ENCODE measurements at regions not wholly inside any gene's neighbourhood (a gene's known extent, or its start where the extent isn't known, plus 50 kb on each side); places are given as distances from the start of the nearest gene placed in this dataset.

- no peak for DNase-seq
- no peaks in the 10 kb centered on the region for H3K9me3 ChIP-seq (ENCODE audit: control insufficient read depth, low read depth, low read length)
- H3K36me3 ChIP-seq (ENCODE audit: control insufficient read depth, insufficient read depth, low read length) = no peaks in the 10 kb centered on the region
- H3K27ac ChIP-seq (ENCODE audit: low read length) = no peak overlapping the region
- H3K27me3 ChIP-seq (ENCODE audit: control insufficient read depth, insufficient read depth, low read length) = no peaks in the 10 kb centered on the region
- 80% methylated on average over 1 of the region's 3 CpGs for WGBS (ENCODE audit: insufficient coverage, low lambda C conversion rate)
- no peak overlapping the region for H3K4me3 ChIP-seq (ENCODE audit: low read length)
- H3K4me1 ChIP-seq (ENCODE audit: control insufficient read depth, insufficient read depth, low read length) = no peaks in the 10 kb centered on the region
Measured at GRCh38 chr5:165126598-165126997, 1621.2 kb downstream of the MAT2B start.

GRCh38 chr5:165127941-165128340, 1622.5 kb downstream of the MAT2B start:
- no peak overlapping the region for H3K27ac ChIP-seq (ENCODE audit: low read length)
- no peaks in the 10 kb centered on the region for H3K27me3 ChIP-seq (ENCODE audit: control insufficient read depth, insufficient read depth, low read length)
- no peak overlapping the region for H3K4me3 ChIP-seq (ENCODE audit: low read length)
- no peaks in the 10 kb centered on the region for H3K9me3 ChIP-seq (ENCODE audit: control insufficient read depth, low read depth, low read length)
- WGBS (ENCODE audit: insufficient coverage, low lambda C conversion rate) = 80% methylated on average over 1 of the region's 2 CpGs
- no peak for DNase-seq
- H3K36me3 ChIP-seq (ENCODE audit: control insufficient read depth, insufficient read depth, low read length) = no peaks in the 10 kb centered on the region
- H3K4me1 ChIP-seq (ENCODE audit: control insufficient read depth, insufficient read depth, low read length) = no peaks in the 10 kb centered on the region

- WGBS (ENCODE audit: insufficient coverage, low lambda C conversion rate) = 40% methylated on average over 1 of the region's 4 CpGs
- no peaks in the 10 kb centered on the region for H3K4me1 ChIP-seq (ENCODE audit: control insufficient read depth, insufficient read depth, low read length)
Measured at GRCh38 chr5:165130656-165131055, 1625.2 kb downstream of the MAT2B start.

GRCh38 chr5:165134155-165134554, 1628.7 kb downstream of the MAT2B start:
- H3K36me3 ChIP-seq (ENCODE audit: control insufficient read depth, insufficient read depth, low read length) = no peaks in the 10 kb centered on the region
- H3K27ac ChIP-seq (ENCODE audit: low read length) = no peak overlapping the region
- no peaks in the 10 kb centered on the region for H3K4me1 ChIP-seq (ENCODE audit: control insufficient read depth, insufficient read depth, low read length)
- DNase-seq = no peak
- H3K9me3 ChIP-seq (ENCODE audit: control insufficient read depth, low read depth, low read length) = no peaks in the 10 kb centered on the region
- no peak overlapping the region for H3K4me3 ChIP-seq (ENCODE audit: low read length)
- 100% methylated on average over 1 of the region's 6 CpGs for WGBS (ENCODE audit: insufficient coverage, low lambda C conversion rate)
- H3K27me3 ChIP-seq (ENCODE audit: control insufficient read depth, insufficient read depth, low read length) = no peaks in the 10 kb centered on the region

More at GRCh38 chr5:165130656-165131055, 1625.2 kb downstream of the MAT2B start:
- H3K27me3 ChIP-seq (ENCODE audit: control insufficient read depth, insufficient read depth, low read length) = no peaks in the 10 kb centered on the region
- no peak overlapping the region for H3K4me3 ChIP-seq (ENCODE audit: low read length)
- H3K27ac ChIP-seq (ENCODE audit: low read length) = no peak overlapping the region
- no peak for DNase-seq
- no peaks in the 10 kb centered on the region for H3K36me3 ChIP-seq (ENCODE audit: control insufficient read depth, insufficient read depth, low read length)
- no peaks in the 10 kb centered on the region for H3K9me3 ChIP-seq (ENCODE audit: control insufficient read depth, low read depth, low read length)

GRCh38 chr5:165135565-165135964, 1630.1 kb downstream of the MAT2B start:
- WGBS (ENCODE audit: insufficient coverage, low lambda C conversion rate) = no CpG with 5 or more reads among the region's 1 CpG

GRCh38 chr5:165137701-165138100, 1632.3 kb downstream of the MAT2B start:
- Histone ChIP-seq H3K27me3 (ENCODE audit: control insufficient read depth, insufficient read depth, low read length) (no peaks in the 10 kb centered on the region), H3K4me1 (ENCODE audit: control insufficient read depth, insufficient read depth, low read length) (no peaks in the 10 kb centered on the region), H3K27ac (ENCODE audit: low read length) (no peak overlapping the region), H3K4me3 (ENCODE audit: low read length) (no peak overlapping the region), H3K9me3 (ENCODE audit: control insufficient read depth, low read depth, low read length) (no peaks in the 10 kb centered on the region), H3K36me3 (ENCODE audit: control insufficient read depth, insufficient read depth, low read length) (no peaks in the 10 kb centered on the region)
- DNase-seq = no peak
- WGBS (ENCODE audit: insufficient coverage, low lambda C conversion rate) = 86% methylated on average over 1 of the region's 2 CpGs

More at GRCh38 chr5:165135565-165135964, 1630.1 kb downstream of the MAT2B start:
- H3K36me3 ChIP-seq (ENCODE audit: control insufficient read depth, insufficient read depth, low read length) = no peaks in the 10 kb centered on the region
- no peak overlapping the region for H3K27ac ChIP-seq (ENCODE audit: low read length)
- no peaks in the 10 kb centered on the region for H3K27me3 ChIP-seq (ENCODE audit: control insufficient read depth, insufficient read depth, low read length)
- H3K4me1 ChIP-seq (ENCODE audit: control insufficient read depth, insufficient read depth, low read length) = no peaks in the 10 kb centered on the region
- no peak overlapping the region for H3K4me3 ChIP-seq (ENCODE audit: low read length)
- no peaks in the 10 kb centered on the region for H3K9me3 ChIP-seq (ENCODE audit: control insufficient read depth, low read depth, low read length)
- DNase-seq = no peak

- no peaks in the 10 kb centered on the region for H3K27me3 ChIP-seq (ENCODE audit: control insufficient read depth, insufficient read depth, low read length)
- H3K4me3 ChIP-seq (ENCODE audit: low read length) = no peak overlapping the region
- no peaks in the 10 kb centered on the region for H3K36me3 ChIP-seq (ENCODE audit: control insufficient read depth, insufficient read depth, low read length)
- no peak for DNase-seq
- WGBS (ENCODE audit: insufficient coverage, low lambda C conversion rate) = 25% methylated on average over 2 of the region's 7 CpGs
- H3K27ac ChIP-seq (ENCODE audit: low read length) = no peak overlapping the region
- no peaks in the 10 kb centered on the region for H3K9me3 ChIP-seq (ENCODE audit: control insufficient read depth, low read depth, low read length)
- no peaks in the 10 kb centered on the region for H3K4me1 ChIP-seq (ENCODE audit: control insufficient read depth, insufficient read depth, low read length)
Measured at GRCh38 chr5:165138236-165138635, 1632.8 kb downstream of the MAT2B start.

GRCh38 chr5:165139262-165139661, 1633.8 kb downstream of the MAT2B start:
- no peak overlapping the region for H3K4me3 ChIP-seq (ENCODE audit: low read length)
- H3K4me1 ChIP-seq (ENCODE audit: control insufficient read depth, insufficient read depth, low read length) = no peaks in the 10 kb centered on the region
- H3K9me3 ChIP-seq (ENCODE audit: control insufficient read depth, low read depth, low read length) = no peaks in the 10 kb centered on the region
- 86% methylated on average over 3 of the region's 3 CpGs for WGBS (ENCODE audit: insufficient coverage, low lambda C conversion rate)
- H3K36me3 ChIP-seq (ENCODE audit: control insufficient read depth, insufficient read depth, low read length) = no peaks in the 10 kb centered on the region
- H3K27ac ChIP-seq (ENCODE audit: low read length) = no peak overlapping the region
- no peaks in the 10 kb centered on the region for H3K27me3 ChIP-seq (ENCODE audit: control insufficient read depth, insufficient read depth, low read length)
- no peak for DNase-seq

GRCh38 chr5:165139721-165140120, 1634.3 kb downstream of the MAT2B start:
- H3K4me1 ChIP-seq (ENCODE audit: control insufficient read depth, insufficient read depth, low read length) = no peaks in the 10 kb centered on the region
- WGBS (ENCODE audit: insufficient coverage, low lambda C conversion rate) = no CpG with 5 or more reads among the region's 3 CpGs
- DNase-seq = no peak
- no peaks in the 10 kb centered on the region for H3K9me3 ChIP-seq (ENCODE audit: control insufficient read depth, low read depth, low read length)
- no peak overlapping the region for H3K4me3 ChIP-seq (ENCODE audit: low read length)
- H3K27ac ChIP-seq (ENCODE audit: low read length) = no peak overlapping the region
- H3K36me3 ChIP-seq (ENCODE audit: control insufficient read depth, insufficient read depth, low read length) = no peaks in the 10 kb centered on the region
- no peaks in the 10 kb centered on the region for H3K27me3 ChIP-seq (ENCODE audit: control insufficient read depth, insufficient read depth, low read length)

- H3K4me3 ChIP-seq (ENCODE audit: low read length) = no peak overlapping the region
- no peak overlapping the region for H3K27ac ChIP-seq (ENCODE audit: low read length)
- DNase-seq = no peak
- WGBS (ENCODE audit: insufficient coverage, low lambda C conversion rate) = 60% methylated on average over 1 of the region's 4 CpGs
- no peaks in the 10 kb centered on the region for H3K36me3 ChIP-seq (ENCODE audit: control insufficient read depth, insufficient read depth, low read length)
- no peaks in the 10 kb centered on the region for H3K4me1 ChIP-seq (ENCODE audit: control insufficient read depth, insufficient read depth, low read length)
- H3K9me3 ChIP-seq (ENCODE audit: control insufficient read depth, low read depth, low read length) = no peaks in the 10 kb centered on the region
- no peaks in the 10 kb centered on the region for H3K27me3 ChIP-seq (ENCODE audit: control insufficient read depth, insufficient read depth, low read length)
Measured at GRCh38 chr5:165143741-165144140, 1638.3 kb downstream of the MAT2B start.

GRCh38 chr5:165149431-165149830, 1644.0 kb downstream of the MAT2B start:
- Histone ChIP-seq H3K27ac (ENCODE audit: low read length) (no peak overlapping the region), H3K36me3 (ENCODE audit: control insufficient read depth, insufficient read depth, low read length) (no peaks in the 10 kb centered on the region), H3K27me3 (ENCODE audit: control insufficient read depth, insufficient read depth, low read length) (no peaks in the 10 kb centered on the region), H3K4me3 (ENCODE audit: low read length) (no peak overlapping the region), H3K4me1 (ENCODE audit: control insufficient read depth, insufficient read depth, low read length) (no peaks in the 10 kb centered on the region), H3K9me3 (ENCODE audit: control insufficient read depth, low read depth, low read length) (no peaks in the 10 kb centered on the region)
- no CpG with 5 or more reads among the region's 1 CpG for WGBS (ENCODE audit: insufficient coverage, low lambda C conversion rate)
- no peak for DNase-seq
